ENCODE measurements at regions not wholly inside any gene's neighbourhood (a gene's known extent, or its start where the extent isn't known, plus 50 kb on each side); places are given as distances from the start of the nearest gene placed in this dataset.

GRCh38 chr6:150691463-150691862 is 91.8 kb downstream of the PLEKHG1 start:
- POLR2A ChIA-PET: no interaction called here
- Histone ChIP-seq H3K27me3 (ENCODE audit: control insufficient read depth in 2 of 2, insufficient read depth in 2 of 2, low read length in 2 of 2) (peaks cover 9 to 19% of the 10 kb centered on the region in 2 experiments), H3K4me1 (replicated peaks in 1 of 2; ENCODE audit: control insufficient read depth in 2 of 2, insufficient read depth in 2 of 2, low read length in 2 of 2) (no peaks in the 10 kb centered on the region), H2AFZ (ENCODE audit: low read depth, low read length) (no peak overlapping the region), H3K9me1 (ENCODE audit: control insufficient read depth, insufficient read depth, low read length) (no peaks in the 10 kb centered on the region), H3K4me3 (no peak overlapping the region), H3K79me2 (ENCODE audit: control insufficient read depth, insufficient read depth, low read length) (no peaks in the 10 kb centered on the region), H4K20me1 (replicated peaks; ENCODE audit: control insufficient read depth, insufficient read depth, low read length) (no peaks in the 10 kb centered on the region), H3K36me3 (ENCODE audit: control insufficient read depth, insufficient read depth, low read length) (no peaks in the 10 kb centered on the region), H3K4me2 (ENCODE audit: insufficient read depth, low read length) (no peak overlapping the region), H3K9ac (ENCODE audit: insufficient read depth in 1 of 2, low read depth in 2 of 2, low read length in 2 of 2) (no peak overlapping the region), H3K9me3 (replicated peaks; ENCODE audit: control insufficient read depth, insufficient read depth, low read depth, low read length) (no peaks in the 10 kb centered on the region), H3K27ac (ENCODE audit: extremely low read depth, low read depth, low read length) (no peak overlapping the region)
- no peak for ATAC-seq
- no peak for TF ChIP-seq TRIM24 (IDR thresholded peaks at IDR 0.05)
- TF ChIP-seq ZNF75A (CRISPR knock-in tag; IDR thresholded peaks at IDR 0.05): no peak
- no peak for TF ChIP-seq ZNF717 (CRISPR knock-in tag; IDR thresholded peaks at IDR 0.05)
- no peak for TF ChIP-seq ZNF134 (CRISPR knock-in tag; conservative IDR thresholded peaks at IDR 0.05)
- TF ChIP-seq ZNF212 (CRISPR knock-in tag; IDR thresholded peaks at IDR 0.05): no peak
- TF ChIP-seq NBN (IDR thresholded peaks at IDR 0.05; ENCODE audit: low read depth): no peak
- no peak for TF ChIP-seq IRF9 (tag; IDR thresholded peaks at IDR 0.05)
- TF ChIP-seq L3MBTL2 (IDR thresholded peaks at IDR 0.05): no peak
- TF ChIP-seq TEAD2 (tag; IDR thresholded peaks at IDR 0.05): no peak
- TF ChIP-seq ZNF696 (CRISPR knock-in tag; conservative IDR thresholded peaks at IDR 0.05): no peak
- no peak for TF ChIP-seq FOXA1 (IDR thresholded peaks at IDR 0.05; ENCODE audit: borderline replicate concordance)
- no peak for TF ChIP-seq NCOA4 (IDR thresholded peaks at IDR 0.05; ENCODE audit: partially characterized antibody)
- no peak for TF ChIP-seq TBL1XR1 (IDR thresholded peaks at IDR 0.05; ENCODE audit: low read length in 2 of 2)
- no peak for TF ChIP-seq SRF (CRISPR knock-in tag; IDR thresholded peaks at IDR 0.05)
- TF ChIP-seq SRSF3 (IDR thresholded peaks at IDR 0.05; ENCODE audit: insufficient read depth, low read length): no peak
- TF ChIP-seq RBM39 (optimal IDR thresholded peaks at IDR 0.05; ENCODE audit: low read depth, low read length): no peak
- TF ChIP-seq ZNF311 (CRISPR knock-in tag; IDR thresholded peaks at IDR 0.05): no peak
- no peak for TF ChIP-seq FOXP1 (CRISPR knock-in tag; IDR thresholded peaks at IDR 0.05)
- TF ChIP-seq NR2C1 (IDR thresholded peaks at IDR 0.05): no peak
- TF ChIP-seq NR2C1 (tag; IDR thresholded peaks at IDR 0.05): no peak
- TF ChIP-seq U2AF1 (optimal IDR thresholded peaks at IDR 0.05; ENCODE audit: low read depth, low read length): no peak
- CTCF ChIA-PET (ENCODE audit: low intra/inter-chr PET ratio): no interaction called here
- DNase-seq (ENCODE audit: extremely low read depth in 1 of 4, low spot score in 3 of 4): no peak
- no peak for FAIRE-seq
- in situ Hi-C loops (cut with MboI) (no loop called here), intact Hi-C loops (cut with micrococcal nuclease) (no loop called here)
- 0% methylated on average over 2 of the region's 2 CpGs for WGBS (ENCODE audit: insufficient coverage, low coverage, missing lambda C conversion rate)
- BruUV-seq (replicated peaks): no TSS peak
